IPS-20b (cell line): ENCODE measurements at regions not wholly inside any gene's neighbourhood (a gene's known extent, or its start where the extent isn't known, plus 50 kb on each side); places are given as distances from the start of the nearest gene placed in this dataset.

ENCODE experiments used
- H3K27ac ChIP-seq: one replicate; pipeline ENCODE4 v1.5.1; 2013; ENCODE audit warnings: low read length
- H3K27me3 ChIP-seq: 2 replicates; pipeline ENCODE4 v1.6.1; 2013; ENCODE audit warnings: mild to moderate bottlenecking, low read length, inconsistent platforms; ENCODE audit not compliant: insufficient read depth
- H3K36me3 ChIP-seq: 2 replicates; pipeline ENCODE4 v1.6.1; 2013; ENCODE audit warnings: low read depth, mild to moderate bottlenecking, inconsistent platforms, low read length, moderate library complexity; ENCODE audit not compliant: insufficient read depth
- H3K4me1 ChIP-seq: 2 replicates; pipeline ENCODE4 v1.6.1; 2013; ENCODE audit warnings: mild to moderate bottlenecking, control low read depth, inconsistent platforms, low read length, moderate library complexity; ENCODE audit not compliant: insufficient read depth
- H3K4me3 ChIP-seq: 2 replicates; pipeline ENCODE4 v1.5.1; 2013; ENCODE audit warnings: mild to moderate bottlenecking, low read length, inconsistent platforms
- H3K9ac ChIP-seq: 2 replicates; pipeline ENCODE4 v1.6.1; 2013; ENCODE audit warnings: low read depth, mild to moderate bottlenecking, inconsistent platforms, low read length, moderate library complexity
- H3K9me3 ChIP-seq: 2 replicates; pipeline ENCODE4 v1.6.1; 2013; ENCODE audit warnings: mild to moderate bottlenecking, low read depth, low read length, inconsistent platforms; ENCODE audit not compliant: insufficient read depth

DNA sequence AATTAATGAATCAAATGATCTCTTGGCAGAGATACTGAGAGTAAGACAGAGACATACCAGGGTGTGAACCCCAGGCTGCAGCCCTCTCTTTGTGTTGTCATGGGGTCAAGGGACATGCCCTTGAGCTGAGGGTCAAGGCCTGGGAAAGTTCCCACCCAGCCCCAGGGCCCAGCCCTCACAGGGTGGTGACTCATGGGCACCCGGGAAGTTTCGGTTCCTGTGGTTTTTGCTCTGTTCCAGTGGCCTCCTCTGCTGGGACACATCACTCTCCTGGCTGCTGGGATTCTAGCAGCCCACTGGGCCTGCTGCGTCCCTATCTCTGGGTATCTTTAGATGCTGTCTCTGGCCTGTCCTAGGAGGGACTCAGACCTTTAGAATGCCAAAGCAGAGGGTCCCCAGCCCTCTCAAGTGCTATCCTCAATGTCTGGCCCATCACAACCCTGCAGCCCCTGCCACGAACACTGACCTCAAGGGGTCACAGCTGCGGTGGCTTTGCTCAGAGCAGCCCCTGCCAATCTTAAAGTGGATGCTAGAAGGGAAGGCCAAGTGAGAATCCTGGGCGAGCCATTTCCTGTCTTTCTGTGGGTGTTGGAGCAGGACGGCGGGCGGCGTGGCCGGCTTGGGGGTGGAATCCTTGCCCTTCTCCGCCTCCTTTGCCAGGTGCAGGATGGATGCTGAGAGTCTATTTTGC lies 148.4 kb upstream of the TLE3 start:
- H3K4me3 ChIP-seq = no peak overlapping the region
- no peaks in the 10 kb centered on the region for H3K36me3 ChIP-seq
- no peaks in the 10 kb centered on the region for H3K9me3 ChIP-seq
- H3K27ac ChIP-seq = no peak overlapping the region
- H3K27me3 ChIP-seq = no peaks in the 10 kb centered on the region
- no peak overlapping the region for H3K9ac ChIP-seq
- peaks cover 6% of the 10 kb centered on the region; the same call in 1 of the 2 replicates for H3K4me1 ChIP-seq

- no peaks in the 10 kb centered on the region for H3K27me3 ChIP-seq
- no peaks in the 10 kb centered on the region for H3K36me3 ChIP-seq
- no peak overlapping the region for H3K9ac ChIP-seq
- no peaks in the 10 kb centered on the region for H3K9me3 ChIP-seq
- no peak overlapping the region for H3K27ac ChIP-seq
- peaks cover 6% of the 10 kb centered on the region; the same call in 1 of the 2 replicates for H3K4me1 ChIP-seq
- H3K4me3 ChIP-seq = no peak overlapping the region
Measured at GRCh38 chr15:70244978-70245542, 147.3 kb upstream of the TLE3 start.

GRCh38 chr15:70243686-70244540 lies 146.2 kb upstream of the TLE3 start:
- Histone ChIP-seq H3K4me1 (peaks cover 6% of the 10 kb centered on the region; the same call in 1 of the 2 replicates), H3K36me3 (no peaks in the 10 kb centered on the region), H3K9ac (no peak overlapping the region), H3K27me3 (no peaks in the 10 kb centered on the region), H3K9me3 (no peaks in the 10 kb centered on the region), H3K27ac (no peak overlapping the region), H3K4me3 (no peak overlapping the region)

DNA sequence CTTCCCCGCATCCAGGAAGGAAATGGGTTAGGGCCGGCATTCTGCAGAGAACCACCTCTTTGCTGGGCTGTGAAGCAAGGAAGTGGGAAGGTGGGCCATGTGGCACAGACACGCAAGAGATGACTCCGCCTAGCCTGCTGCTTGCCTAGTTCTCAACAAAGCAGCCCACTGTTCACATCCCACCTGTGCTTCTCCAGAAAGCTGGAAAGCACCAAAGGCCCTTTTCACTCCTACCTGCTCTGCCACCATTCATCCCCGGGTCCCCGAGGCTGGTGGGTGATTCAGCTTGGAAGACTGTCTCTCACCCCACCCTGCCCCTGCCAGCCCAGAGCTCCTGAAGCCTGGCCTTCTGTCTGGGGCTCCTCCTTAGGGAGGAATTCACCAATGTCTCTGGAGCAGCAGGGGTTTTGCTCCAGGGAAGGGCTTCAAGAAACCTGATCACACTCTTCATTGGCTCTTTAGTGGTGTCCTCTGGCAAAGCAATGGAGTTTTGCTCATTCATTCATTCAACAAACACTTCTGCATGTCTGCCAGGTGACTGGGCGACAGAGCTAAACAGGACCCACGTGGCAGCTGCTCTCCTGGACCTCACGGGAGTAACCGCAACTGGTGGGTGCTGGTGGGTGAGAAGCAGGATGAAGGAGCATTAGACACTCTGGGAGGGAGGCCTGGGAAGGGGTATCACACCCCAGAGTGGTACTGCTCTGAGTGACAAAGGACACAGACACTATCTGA lies 145.4 kb upstream of the TLE3 start:
- peaks cover 2% of the 10 kb centered on the region; the same call in 1 of the 2 replicates for H3K4me1 ChIP-seq
- H3K36me3 ChIP-seq = no peaks in the 10 kb centered on the region
- H3K27ac ChIP-seq = no peak overlapping the region
- no peak overlapping the region for H3K4me3 ChIP-seq
- no peaks in the 10 kb centered on the region for H3K27me3 ChIP-seq
- H3K9me3 ChIP-seq = no peaks in the 10 kb centered on the region
- H3K9ac ChIP-seq = no peak overlapping the region

DNA sequence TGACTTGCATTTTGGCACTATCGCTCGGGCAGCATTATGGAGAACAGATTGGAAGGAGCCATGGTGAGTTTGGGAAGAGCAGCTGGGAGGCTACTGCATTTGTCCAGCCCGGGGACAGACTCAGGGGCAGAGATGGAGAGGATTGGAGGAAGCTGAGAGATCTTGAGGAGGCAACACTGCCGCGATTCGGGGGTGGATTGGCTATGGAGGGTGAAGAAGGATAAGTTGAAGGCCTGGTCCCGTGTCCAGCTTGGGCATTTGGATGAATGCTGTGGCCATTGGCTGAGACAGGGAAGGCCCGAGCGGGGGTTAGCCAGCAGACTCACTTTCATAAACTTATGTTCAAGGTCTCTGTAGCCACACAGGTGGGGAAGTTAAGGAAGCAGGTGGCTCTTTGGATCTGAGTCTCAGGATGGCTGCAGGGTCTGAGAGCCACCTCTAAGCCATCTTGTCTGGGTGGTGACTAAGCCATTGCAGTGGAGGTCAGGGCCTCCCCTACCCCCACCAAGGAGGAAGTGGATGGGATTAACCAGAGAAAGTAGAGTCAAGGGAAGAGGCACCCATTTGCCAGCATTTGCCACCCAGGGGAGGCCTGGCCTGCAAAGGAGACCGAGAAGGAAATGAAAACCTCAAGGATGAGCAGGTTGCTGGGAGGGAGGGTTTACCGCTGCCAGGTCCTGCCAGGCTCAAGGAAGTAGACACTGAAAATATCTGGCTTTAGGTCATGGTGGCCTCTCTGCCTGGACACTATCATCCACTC lies 144.0 kb upstream of the TLE3 start:
- Histone ChIP-seq H3K27ac (no peak overlapping the region), H3K4me3 (no peak overlapping the region), H3K4me1 (no peaks in the 10 kb centered on the region), H3K9me3 (no peaks in the 10 kb centered on the region), H3K36me3 (no peaks in the 10 kb centered on the region), H3K27me3 (no peaks in the 10 kb centered on the region), H3K9ac (no peak overlapping the region)

DNA sequence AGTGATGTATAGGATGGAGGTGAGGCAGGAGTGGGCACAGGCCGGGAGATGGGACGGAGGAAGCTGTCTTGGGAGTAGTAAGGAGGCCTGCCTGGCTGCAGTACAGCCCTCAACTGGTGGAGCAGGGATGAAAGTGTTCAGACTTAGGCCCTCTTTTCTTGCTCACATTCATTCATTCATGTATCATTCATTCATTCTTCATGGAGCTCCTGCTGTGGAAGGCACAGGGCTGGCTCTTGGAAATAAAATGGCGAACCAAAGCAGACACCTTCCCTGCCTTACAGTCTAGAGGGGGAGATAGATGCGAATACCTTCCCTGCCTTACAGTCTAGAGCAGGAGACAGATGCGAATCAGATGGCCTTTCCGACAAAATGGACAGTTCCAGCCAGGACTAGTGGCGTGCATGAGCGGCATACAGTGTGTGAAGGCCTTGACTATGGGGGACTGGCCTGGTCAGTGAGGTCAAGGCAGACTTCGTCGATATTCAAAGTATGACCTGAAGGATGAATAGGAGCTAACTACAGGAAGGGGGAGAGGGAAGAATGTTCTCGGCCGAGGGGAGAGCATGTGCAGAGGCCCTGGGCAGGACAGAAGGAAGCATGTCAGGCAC lies 143.2 kb upstream of the TLE3 start:
- H3K36me3 ChIP-seq = no peaks in the 10 kb centered on the region
- H3K27me3 ChIP-seq = no peaks in the 10 kb centered on the region
- no peak overlapping the region for H3K4me3 ChIP-seq
- H3K9me3 ChIP-seq = no peaks in the 10 kb centered on the region
- H3K4me1 ChIP-seq = no peaks in the 10 kb centered on the region
- H3K27ac ChIP-seq = no peak overlapping the region
- no peak overlapping the region for H3K9ac ChIP-seq

GRCh38 chr15:70240082-70240481 lies 142.4 kb upstream of the TLE3 start:
- no peak overlapping the region for H3K27ac ChIP-seq
- H3K9ac ChIP-seq = no peak overlapping the region
- no peaks in the 10 kb centered on the region for H3K9me3 ChIP-seq
- no peak overlapping the region for H3K4me3 ChIP-seq
- H3K27me3 ChIP-seq = no peaks in the 10 kb centered on the region
- no peaks in the 10 kb centered on the region for H3K4me1 ChIP-seq
- H3K36me3 ChIP-seq = no peaks in the 10 kb centered on the region

DNA sequence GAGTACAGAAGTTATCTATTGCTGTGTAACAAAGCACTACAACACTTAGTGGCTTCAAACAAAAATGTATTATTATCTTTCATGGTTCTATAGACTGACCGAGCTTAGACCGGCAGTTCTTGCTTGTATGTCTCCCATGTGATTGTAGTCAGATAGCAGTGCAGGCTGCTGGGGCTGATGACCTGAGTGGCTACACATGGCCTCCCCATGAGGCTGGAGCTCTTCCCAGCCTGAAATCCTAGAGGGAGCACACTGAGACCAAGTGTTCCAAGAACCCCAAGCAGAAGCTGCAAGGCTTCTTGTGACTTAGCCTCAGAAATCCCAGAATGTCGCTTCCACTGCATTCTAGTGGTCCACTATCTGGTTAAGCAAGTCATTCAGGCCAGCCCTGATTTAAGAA lies 141.2 kb upstream of the TLE3 start:
- H3K9ac ChIP-seq = no peak overlapping the region
- no peak overlapping the region for H3K4me3 ChIP-seq
- H3K9me3 ChIP-seq = no peaks in the 10 kb centered on the region
- H3K27ac ChIP-seq = no peak overlapping the region
- no peaks in the 10 kb centered on the region for H3K4me1 ChIP-seq
- H3K27me3 ChIP-seq = no peaks in the 10 kb centered on the region
- H3K36me3 ChIP-seq = no peaks in the 10 kb centered on the region

GRCh38 chr15:70237626-70238025 lies 139.9 kb upstream of the TLE3 start:
- Histone ChIP-seq H3K27me3 (no peaks in the 10 kb centered on the region), H3K9ac (no peak overlapping the region), H3K4me3 (no peak overlapping the region), H3K4me1 (no peaks in the 10 kb centered on the region), H3K9me3 (no peaks in the 10 kb centered on the region), H3K36me3 (no peaks in the 10 kb centered on the region), H3K27ac (no peak overlapping the region)

DNA sequence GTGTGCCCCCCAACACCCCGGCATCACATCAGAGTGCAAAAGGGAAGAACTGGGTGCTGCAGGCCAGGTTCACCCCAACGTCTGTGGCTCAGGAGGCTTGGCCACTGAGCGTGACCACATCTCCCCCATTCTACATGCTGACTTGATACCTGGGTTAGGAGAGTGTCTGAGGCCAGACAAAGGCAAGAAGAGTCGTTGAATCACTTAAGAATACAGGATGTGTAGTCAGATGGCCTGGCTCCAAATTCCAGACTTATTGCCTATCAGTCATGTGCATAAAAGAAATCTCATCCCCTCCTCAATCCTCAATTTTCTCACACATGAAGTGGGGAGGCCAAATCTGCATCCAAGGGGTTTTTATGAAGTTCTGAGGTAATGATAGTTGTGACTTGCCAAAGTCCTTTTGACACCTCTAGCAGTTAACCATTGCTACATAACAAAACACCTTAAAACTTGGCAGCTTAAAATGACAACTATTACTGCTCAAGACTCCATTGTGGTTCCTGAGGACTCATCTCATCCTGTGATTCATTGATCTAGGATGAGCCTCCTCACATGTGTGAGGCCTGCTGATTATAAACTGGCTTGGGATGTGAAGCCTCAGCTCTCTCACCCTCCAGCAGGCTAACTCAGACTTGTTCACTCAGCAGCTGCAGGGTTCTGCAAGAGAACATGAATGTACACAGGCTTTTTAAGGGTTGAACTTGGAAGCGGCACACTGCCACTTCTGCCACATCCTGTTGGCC lies 138.8 kb upstream of the TLE3 start:
- Histone ChIP-seq H3K27ac (no peak overlapping the region), H3K36me3 (no peaks in the 10 kb centered on the region), H3K9ac (no peak overlapping the region), H3K27me3 (no peaks in the 10 kb centered on the region), H3K4me3 (no peak overlapping the region), H3K4me1 (no peaks in the 10 kb centered on the region), H3K9me3 (peaks cover 9% of the 10 kb centered on the region)
